ENCODE measurements at regions not wholly inside any gene's neighbourhood (a gene's known extent, or its start where the extent isn't known, plus 50 kb on each side); places are given as distances from the start of the nearest gene placed in this dataset.

GRCh38 chr1:29746076-29746665 is 509.8 kb downstream of the PTPRU start:
- no peak for DNase-seq

DNA sequence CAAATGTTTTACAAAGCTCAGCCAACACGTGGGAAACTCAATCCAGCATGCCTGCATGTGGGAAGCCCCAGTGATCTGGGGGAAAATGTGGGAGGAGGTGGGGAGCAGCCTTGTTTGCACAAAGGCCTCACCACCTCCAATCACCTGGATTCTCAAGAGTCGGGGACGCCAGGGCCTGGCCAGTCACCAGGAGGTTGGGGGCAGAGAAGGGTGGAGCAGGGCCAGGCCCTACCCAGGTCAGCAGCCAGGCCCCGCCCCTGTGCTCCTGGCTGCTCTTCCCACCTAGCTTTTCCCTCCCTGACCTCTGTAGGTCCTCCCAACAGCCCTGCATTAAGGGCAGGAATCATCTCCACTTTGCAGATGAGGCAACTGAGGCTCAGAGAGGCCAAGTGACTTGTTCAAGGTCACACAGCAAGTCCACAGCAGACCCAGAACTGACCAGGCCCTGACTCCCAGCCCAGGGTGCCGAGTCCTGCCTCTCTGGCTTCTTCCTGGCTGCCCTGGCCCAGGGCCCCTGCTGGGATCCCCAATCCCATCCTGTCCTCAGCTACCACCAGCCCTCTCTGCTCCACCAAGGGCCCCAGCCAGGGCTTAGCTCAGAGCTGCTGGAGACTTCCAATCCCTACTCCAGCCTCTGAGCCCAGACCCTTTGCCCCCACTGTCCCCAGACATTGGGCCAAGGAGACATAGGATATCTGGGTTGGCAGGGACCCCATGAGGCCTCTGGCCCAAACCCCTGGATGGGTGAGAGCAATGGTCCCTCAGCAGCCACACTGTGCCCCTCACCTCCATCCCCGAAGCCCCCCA is 508.6 kb downstream of the PTPRU start:
- DNase-seq, result no peak

GRCh38 chr1:29743931-29744330 is 507.6 kb downstream of the PTPRU start:
- DNase-seq, result no peak

GRCh38 chr1:29743264-29743663 is 506.9 kb downstream of the PTPRU start:
- no peak for DNase-seq

GRCh38 chr1:29739176-29739575 is 502.9 kb downstream of the PTPRU start:
- no peak for DNase-seq

DNA sequence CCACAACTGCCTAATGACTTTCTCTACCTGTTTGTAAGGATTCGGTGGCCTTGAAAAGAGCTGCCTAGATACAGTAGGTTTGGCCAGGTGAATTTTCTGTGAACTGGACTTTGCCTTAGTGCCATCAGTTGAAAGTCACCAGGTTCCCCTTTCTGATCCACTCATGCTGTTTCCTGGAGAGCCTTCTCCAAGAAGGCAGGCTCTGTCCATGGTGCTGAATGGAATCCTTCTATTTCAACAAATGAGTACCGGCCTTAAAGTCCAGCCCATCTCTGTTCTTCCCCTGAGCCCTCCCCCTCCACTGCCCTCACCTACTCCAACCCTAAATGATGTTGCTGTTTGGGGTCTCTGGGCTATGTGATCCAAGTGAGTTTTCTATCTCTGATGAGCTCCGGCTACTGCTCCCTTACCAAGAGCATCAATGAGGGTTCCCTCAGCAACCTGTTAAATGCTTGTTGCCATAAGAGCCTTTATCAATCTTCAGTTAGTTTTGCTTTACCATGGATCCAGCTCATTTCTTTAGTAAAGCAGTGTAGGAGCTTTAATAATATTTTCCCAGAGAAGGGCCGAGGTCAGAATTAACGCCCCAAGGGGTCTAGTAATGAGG is 500.4 kb downstream of the PTPRU start:
- DNase-seq, result no peak

GRCh38 chr1:29732453-29732852 is 496.1 kb downstream of the PTPRU start:
- no peak for DNase-seq

GRCh38 chr1:29730623-29731022 is 494.3 kb downstream of the PTPRU start:
- no peak for DNase-seq

DNA sequence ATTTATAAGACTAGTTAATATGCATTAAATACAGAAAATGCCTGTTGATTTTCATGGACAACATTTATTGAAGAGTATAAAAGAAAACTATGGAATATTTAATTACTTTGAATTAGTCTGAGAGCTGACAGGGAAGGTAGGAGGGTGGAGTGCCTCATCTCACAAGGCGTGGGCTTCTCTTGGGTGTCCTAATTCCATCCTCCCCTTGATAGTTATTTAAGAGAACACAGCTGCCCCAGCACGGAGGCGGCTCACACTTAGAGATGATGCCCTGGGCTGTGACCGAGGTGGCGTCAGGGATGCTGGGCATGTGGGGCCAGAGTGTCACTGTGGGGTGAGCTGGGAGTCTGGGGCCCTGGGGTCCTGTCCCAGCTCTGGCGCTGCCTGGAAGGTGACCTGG is 493.0 kb downstream of the PTPRU start:
- DNase-seq, result no peak

DNA sequence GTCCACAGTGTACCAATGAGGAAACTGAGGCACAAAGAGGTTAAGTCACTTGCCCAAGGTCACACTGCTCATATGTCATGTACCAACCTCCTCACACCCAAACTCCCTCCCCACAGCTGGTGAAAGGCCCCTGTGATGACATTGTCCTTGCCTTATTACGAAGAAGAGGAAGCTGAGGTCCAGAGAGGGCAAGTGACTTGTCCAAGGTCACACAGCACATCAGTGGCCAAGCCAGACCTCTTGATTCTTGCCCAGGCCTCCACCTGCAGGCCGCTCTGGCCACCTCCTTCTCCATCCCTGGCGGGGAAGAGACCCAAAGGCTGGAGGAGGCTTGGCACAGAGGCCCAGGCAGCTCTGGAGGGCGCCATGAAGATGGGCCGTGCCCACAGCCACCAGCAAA is 492.4 kb downstream of the PTPRU start:
- no peak for DNase-seq

DNA sequence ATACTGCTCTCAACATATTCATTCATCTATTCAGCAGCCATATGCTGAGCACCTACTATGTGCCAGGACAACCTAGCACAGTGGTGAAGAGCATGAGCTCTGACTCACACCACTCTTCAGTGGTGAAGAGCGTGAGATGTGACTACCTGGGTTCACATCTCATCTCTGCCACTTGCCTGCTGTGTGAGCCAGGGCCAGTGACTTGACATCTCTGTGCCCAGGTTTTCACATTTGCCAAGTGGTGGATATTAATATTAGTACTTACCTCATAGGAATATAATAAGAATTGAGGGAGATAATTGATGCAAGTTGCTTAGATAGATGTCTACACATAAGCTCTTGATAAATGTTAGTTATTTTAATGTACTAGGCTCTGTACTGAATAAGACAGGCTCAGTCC is 488.9 kb downstream of the PTPRU start:
- DNase-seq, result no peak

DNA sequence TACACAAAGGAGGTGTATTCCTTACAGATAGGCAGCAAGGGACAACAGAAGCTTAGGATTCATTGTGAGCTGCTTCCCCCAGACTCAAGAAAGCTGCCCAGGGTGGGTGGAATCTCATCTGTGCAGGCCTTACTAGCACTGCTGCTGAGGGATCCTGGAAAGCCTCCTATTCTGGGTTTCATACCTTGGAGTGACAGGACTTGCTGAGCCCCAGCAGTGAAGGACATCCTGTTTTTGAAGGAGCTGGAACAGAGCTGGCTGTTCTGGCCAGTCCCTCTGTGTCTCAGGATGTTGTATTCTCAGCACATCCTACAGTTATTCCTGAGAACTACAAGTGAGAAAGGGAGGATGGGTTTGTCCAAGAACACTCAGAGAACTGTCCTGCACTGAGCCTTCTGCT is 486.3 kb downstream of the PTPRU start:
- no peak for DNase-seq

DNA sequence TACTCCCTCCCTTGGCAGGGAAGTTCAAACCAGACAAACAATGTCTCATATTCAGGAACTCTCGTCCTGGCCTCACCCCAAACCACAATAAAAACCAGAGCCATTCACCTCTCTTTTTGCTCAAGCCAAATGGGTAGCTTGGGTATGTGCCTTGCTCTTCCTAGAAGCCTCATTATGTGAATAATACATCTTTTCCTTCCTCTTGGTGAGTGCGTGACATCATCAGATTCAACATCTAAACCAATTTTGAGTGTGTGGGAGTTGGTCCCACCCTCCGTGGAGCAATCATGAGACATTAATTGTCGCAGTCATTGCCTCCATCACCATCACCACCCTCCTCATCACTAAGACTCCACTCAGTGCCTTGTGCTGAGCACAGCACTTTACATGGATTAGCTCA is 482.9 kb downstream of the PTPRU start:
- no peak for DNase-seq

DNA sequence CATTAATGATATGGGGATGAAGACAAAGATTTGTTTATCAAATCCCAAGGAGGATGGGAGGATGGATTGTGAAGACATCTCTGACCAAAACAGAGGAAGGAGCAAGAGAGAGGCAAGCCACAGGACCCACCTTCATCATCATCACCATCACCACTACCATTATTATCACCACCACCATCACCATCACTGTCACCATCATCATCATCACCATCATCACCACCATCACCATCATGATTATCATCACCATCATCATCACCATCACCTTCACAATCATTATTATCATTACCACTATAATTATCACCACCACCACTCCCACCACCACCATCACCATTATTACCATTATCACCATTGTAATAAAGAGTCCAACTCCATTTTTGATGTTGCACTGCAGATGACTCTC is 482.5 kb downstream of the PTPRU start:
- no peak for DNase-seq

- DNase-seq, result no peak
Measured at GRCh38 chr1:29716306-29716705, 480.0 kb downstream of the PTPRU start.

- no peak for DNase-seq
Measured at GRCh38 chr1:29713857-29714256, 477.5 kb downstream of the PTPRU start.

DNA sequence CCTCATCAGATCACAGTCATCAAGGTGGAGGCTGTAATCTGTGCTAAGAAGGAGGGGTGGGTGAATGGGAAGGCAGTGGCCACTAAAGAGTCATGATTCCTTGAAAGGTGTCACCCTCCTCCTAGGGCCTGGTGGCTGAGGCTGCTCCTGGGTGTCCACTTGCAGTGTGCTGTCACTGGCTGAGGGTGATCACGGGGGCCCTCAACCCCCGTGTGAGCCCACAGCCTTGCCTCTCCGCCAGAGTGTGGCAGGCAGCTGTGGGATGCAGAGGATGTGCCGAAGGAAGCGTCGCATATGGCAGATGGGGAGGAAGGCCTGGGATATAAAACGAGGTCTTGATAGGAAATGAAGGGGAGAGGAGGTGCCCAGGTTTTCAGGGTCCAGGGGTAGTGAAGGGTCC is 476.5 kb downstream of the PTPRU start:
- no peak for DNase-seq

GRCh38 chr1:29712284-29712651 is 475.9 kb downstream of the PTPRU start:
- no peak for DNase-seq

DNA sequence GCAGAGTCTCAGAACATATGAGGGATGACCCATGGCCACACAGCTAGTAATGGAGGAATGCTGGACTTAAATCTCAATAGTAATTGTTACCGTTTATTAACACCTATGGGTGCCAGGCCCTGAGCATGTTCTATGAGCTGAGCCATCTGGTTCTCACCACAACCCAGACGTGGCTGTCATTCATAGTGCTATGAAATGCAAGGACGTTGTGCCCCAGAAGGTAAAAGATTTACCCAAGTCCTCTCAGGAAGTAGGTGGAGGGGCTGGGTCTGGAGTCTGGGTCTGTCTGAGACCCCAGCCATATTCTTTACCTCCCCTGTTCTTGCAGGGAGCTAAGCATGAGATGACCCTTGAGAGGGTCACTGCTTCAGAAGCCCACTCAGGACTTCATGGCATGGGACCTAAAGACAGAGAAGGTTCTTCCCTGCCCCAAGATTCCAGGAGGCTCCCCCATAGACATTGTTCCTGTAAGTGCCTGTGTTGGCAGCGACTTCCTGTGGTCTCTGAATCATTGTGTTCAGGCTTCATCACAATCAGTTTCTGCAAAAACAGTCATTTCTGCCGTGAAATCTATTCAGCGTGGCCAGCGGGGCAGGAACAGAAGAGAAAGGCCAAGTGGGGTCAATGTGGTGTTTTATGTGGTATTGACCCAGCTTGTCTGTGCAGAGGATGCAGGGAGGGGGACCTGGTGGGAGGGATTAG is 475.4 kb downstream of the PTPRU start:
- DNase-seq, result no peak

DNA sequence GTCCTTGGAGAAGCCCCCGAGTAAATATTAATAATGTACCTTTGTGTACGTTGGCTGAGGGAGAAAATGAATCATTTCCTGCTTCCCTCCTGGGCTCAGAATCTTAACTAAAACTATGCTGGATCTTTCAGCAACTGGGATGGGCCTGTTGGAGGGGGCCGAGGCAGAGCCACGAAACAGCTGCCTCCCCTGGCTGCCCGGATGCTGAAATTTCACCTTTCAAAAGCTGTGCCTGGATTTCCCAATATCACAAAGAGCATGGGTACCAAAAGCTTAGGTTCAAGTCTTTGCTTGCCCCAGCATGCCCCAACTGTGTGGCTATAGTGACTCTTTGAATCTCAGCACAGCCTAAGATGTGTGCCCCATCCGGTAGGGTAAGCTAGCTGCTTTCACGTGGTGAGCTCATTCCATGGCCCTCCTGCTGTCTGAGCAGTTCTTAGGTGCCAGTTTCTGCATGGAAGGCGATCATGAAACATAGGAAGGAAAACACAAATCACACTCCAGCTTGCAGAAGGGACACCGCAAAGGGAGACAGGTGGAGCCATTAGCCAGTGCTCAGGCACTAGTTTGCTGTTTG is 473.5 kb downstream of the PTPRU start:
- DNase-seq, result peak; percentile 69

DNA sequence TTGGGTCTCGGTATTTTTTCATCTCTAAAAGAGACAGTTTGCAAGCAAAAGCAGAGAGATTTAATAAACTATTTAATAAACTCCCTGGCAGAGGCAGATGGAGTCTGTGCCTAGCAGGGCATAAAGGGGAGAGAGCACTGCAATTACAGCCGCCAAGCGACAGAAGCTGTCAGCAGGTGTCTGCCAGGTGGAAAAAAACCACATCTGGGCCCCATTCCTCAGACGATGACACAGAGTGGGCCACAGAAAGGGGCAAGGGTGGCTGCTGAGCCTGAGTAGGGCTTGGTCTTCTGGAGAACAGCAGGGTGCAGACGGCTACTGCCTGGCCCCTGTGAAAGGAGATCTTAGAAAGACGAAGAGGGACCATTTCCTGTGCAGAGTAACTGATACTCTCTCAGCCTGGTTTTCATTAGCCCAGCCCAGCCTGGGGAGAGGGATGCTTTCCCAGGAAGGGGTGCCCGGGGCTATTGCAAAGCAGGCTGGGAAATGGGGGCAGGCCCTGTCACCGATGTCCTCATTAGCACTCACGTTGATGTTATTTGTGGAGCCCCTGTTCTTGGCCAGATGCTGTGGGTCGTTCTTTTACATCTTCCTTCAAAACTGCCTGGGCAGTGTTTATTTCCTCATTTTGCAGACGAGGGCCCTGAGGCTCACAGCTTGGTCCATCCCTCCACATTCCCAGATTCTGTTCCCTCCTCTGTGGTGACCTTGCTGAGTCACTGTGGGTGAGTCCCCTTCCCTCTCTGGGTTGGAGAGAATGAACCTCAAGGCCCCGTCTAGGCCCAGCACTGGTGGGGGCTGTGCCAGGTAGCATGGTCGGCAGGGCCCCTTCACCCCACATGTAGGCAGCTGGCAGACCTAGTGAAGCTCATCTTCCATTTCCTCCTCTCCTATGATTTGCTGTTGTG is 472.7 kb downstream of the PTPRU start:
- peak; percentile 70 for DNase-seq

DNA sequence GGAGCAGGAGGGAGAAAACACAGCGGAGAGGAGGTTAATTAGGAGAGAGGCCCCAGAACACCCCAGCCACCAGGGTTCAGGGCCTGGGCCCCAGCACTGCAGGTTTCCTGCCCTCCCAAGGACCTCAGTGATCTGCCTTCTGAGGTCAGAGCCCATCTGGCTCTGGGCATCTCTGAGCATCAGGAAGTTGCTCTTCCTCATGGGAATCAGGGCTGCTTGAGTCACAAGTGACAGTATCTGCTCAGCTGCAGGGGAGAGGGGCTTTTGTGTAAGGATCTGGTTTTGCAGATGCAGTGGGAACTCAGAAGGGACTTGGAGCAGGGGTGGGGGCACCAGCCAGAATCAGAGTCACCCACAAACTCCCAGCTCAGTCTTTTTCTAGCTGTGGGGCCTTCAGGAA is 472.1 kb downstream of the PTPRU start:
- peak; percentile 31 for DNase-seq
